Adrenal gland (tissue), 5 donors: ENCODE measurements at regions not wholly inside any gene's neighbourhood (a gene's known extent, or its start where the extent isn't known, plus 50 kb on each side); places are given as distances from the start of the nearest gene placed in this dataset.

Experiments
- POLR2A ChIP-seq, 2 donors: fragments of 450-650 bp; IDR thresholded peaks; one replicate each; pipeline ENCODE4 v1.6.1; 2017; ENCODE audit warnings: antibody characterized with exemption in 2 of 2, mild to moderate bottlenecking in 2 of 2, moderate library complexity in 1 of 2
- TF ChIP-seq, protein P1 (sequence below), 6 experiments: fragments of 450-650 bp in 4 of 6; fragments of 200-600 bp in 2 of 6; sonication (generic) in 1 of 6; IDR thresholded peaks; 1 replicate in 5 of 6; 2 replicates in 1 of 6; pipeline versions ENCODE4 v1.5.1 to v1.8.0; 2016 to 2021; ENCODE audit warnings: antibody characterized with exemption in 6 of 6, mild to moderate bottlenecking in 2 of 6, moderate library complexity in 1 of 6
- donor health status: DM: no; HTN: no; CAD: no.

DNA sequence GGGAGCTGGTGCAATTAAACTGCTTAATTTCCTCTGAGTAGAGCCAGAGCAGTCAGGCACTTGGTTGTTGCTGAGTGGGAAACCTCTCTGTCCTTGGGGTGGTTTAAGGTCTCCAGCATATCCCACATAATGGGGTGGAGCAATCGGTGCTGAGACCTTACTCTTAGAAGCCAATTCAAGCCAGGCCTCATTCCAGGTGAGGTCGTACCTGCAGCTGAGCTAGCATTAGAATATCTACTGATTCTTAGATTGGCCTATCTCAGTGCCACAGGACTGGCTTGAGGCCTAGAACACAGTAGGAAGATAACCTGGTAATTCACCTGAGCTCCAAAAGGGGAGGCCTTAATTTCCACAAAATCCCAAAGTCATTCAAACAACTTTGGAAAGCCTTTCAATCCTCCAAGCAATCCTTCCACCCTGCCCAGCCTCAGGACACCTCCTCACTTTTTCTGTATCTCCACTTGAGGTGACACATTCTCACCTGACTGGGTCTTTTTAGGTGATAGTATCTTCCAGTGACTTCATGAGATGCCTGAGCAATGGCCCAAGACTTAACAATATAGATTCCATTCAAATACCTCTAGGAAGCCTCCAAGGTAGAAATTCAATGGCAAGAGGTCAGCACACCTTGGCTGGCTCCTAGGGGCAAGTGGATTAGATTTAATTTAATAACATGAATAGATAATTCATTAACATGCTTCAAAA, 91.0 kb downstream of the FEM1C start:
- TF ChIP-seq, protein P1, sequence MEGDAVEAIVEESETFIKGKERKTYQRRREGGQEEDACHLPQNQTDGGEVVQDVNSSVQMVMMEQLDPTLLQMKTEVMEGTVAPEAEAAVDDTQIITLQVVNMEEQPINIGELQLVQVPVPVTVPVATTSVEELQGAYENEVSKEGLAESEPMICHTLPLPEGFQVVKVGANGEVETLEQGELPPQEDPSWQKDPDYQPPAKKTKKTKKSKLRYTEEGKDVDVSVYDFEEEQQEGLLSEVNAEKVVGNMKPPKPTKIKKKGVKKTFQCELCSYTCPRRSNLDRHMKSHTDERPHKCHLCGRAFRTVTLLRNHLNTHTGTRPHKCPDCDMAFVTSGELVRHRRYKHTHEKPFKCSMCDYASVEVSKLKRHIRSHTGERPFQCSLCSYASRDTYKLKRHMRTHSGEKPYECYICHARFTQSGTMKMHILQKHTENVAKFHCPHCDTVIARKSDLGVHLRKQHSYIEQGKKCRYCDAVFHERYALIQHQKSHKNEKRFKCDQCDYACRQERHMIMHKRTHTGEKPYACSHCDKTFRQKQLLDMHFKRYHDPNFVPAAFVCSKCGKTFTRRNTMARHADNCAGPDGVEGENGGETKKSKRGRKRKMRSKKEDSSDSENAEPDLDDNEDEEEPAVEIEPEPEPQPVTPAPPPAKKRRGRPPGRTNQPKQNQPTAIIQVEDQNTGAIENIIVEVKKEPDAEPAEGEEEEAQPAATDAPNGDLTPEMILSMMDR (IDR thresholded peaks at IDR 0.05): no peak
- TF ChIP-seq POLR2A (IDR thresholded peaks at IDR 0.05): no peak
